Upper lobe of left lung (tissue), 4 donors: ENCODE measurements at regions not wholly inside any gene's neighbourhood (a gene's known extent, or its start where the extent isn't known, plus 50 kb on each side); places are given as distances from the start of the nearest gene placed in this dataset.

Experiments
- EP300 ChIP-seq, 4 donors: sonication (generic); formaldehyde crosslinking; IDR thresholded peaks; one replicate each; pipeline ENCODE4 v1.5.1; 2017; ENCODE audit warnings: antibody characterized with exemption in 4 of 4, control low read depth in 2 of 4
- POLR2A ChIP-seq, 4 donors: fragments of 450-650 bp; IDR thresholded peaks; one replicate each; pipeline ENCODE4 v1.5.1; 2016 to 2017; ENCODE audit warnings: antibody characterized with exemption in 4 of 4, mild to moderate bottlenecking in 2 of 4
- POLR2AphosphoS5 ChIP-seq, 2 donors: sonication (generic); formaldehyde crosslinking; IDR thresholded peaks; one replicate each; pipeline ENCODE4 v1.5.1; 2017; ENCODE audit warnings: antibody characterized with exemption in 2 of 2
- TF ChIP-seq, protein P1 (sequence below), 6 experiments: fragments of 450-650 bp in 4 of 6; fragments of 200-600 bp in 2 of 6; sonication (generic) in 2 of 6; IDR thresholded peaks; one replicate each; pipeline ENCODE4 v1.5.1; 2016 to 2019; ENCODE audit warnings: antibody characterized with exemption in 6 of 6

DNA sequence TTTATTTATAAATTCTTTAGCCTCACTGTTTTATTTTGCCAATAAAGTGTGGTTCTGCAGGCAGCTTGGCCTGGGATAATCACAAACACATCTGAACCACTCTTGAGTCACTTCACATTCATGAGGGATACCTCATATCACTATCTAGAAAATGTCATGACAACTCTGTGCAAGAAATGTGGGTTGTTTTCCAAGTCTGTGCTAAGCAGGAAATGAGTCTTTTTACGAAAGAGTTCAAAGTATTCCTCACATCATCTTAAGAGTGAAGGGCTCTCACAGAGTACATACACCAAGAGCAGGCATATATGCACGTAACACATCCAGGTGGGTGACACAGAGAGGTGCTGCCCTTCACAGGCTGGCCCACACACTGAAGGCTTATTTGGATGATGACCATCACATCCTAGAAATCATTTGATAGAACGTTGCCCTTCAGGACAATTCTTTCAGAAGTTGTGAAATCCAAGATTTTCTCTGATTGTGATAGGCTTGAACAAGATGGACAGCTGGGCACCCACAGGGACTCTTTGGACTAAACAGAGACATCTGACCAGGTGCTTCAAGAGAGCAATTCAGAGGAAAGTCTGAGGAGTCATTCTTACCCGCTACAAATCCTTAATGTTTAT is 811.1 kb upstream of the LRATD1 start:
- TF ChIP-seq, protein P1, sequence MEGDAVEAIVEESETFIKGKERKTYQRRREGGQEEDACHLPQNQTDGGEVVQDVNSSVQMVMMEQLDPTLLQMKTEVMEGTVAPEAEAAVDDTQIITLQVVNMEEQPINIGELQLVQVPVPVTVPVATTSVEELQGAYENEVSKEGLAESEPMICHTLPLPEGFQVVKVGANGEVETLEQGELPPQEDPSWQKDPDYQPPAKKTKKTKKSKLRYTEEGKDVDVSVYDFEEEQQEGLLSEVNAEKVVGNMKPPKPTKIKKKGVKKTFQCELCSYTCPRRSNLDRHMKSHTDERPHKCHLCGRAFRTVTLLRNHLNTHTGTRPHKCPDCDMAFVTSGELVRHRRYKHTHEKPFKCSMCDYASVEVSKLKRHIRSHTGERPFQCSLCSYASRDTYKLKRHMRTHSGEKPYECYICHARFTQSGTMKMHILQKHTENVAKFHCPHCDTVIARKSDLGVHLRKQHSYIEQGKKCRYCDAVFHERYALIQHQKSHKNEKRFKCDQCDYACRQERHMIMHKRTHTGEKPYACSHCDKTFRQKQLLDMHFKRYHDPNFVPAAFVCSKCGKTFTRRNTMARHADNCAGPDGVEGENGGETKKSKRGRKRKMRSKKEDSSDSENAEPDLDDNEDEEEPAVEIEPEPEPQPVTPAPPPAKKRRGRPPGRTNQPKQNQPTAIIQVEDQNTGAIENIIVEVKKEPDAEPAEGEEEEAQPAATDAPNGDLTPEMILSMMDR (IDR thresholded peaks at IDR 0.05): no peak
- TF ChIP-seq POLR2A (IDR thresholded peaks at IDR 0.05) (no peak), POLR2AphosphoS5 (IDR thresholded peaks at IDR 0.05) (no peak), EP300 (IDR thresholded peaks at IDR 0.05) (no peak)
